Right ventricle myocardium superior (tissue), 1 donor: ENCODE measurements at regions not wholly inside any gene's neighbourhood (a gene's known extent, or its start where the extent isn't known, plus 50 kb on each side); places are given as distances from the start of the nearest gene placed in this dataset.
"Not testable (repeated sequence)": the region's sequence is repeated elsewhere in the genome, so short reads cannot be mapped to it uniquely, and the experiment has no call there.

Experiments
- ATAC-seq: fragments of 200-7000 bp; cut with Tn5 transposase; one replicate; pipeline ENCODE4 v1.9.1; 2020; ENCODE audit warnings: mild to moderate bottlenecking; ENCODE audit not compliant: poor library complexity
- DNase-seq: peaks from one replicate; pipeline ENCODE4 v3.0.0-alpha.2; 2020
- intact Hi-C: fragments of 100-400 bp; cut with DNase I; formaldehyde crosslinking; loops from one replicate; pipeline ENCODE4 v1.11.2; 2022
- donor health status: DM: no; HTN: yes; CAD: no; lungs with severe emphysema.

- intact Hi-C loops, result no loop called here
- no peak for DNase-seq
- no peak for ATAC-seq
Observed at GRCh38 chr9:129311643-129312042, 133.6 kb upstream of the IER5L start.

GRCh38 chr9:129310666-129311350 is 132.7 kb upstream of the IER5L start:
- intact Hi-C loops, result no loop called here
- ATAC-seq (no peak), DNase-seq (no peak)

- DNase-seq (no peak), ATAC-seq (no peak)
- intact Hi-C loops, result no loop called here
Observed at GRCh38 chr9:129309906-129310305, 131.8 kb upstream of the IER5L start.

- DNase-seq (no peak), ATAC-seq (no peak)
- intact Hi-C loops, result no loop called here
Observed at GRCh38 chr9:129309041-129309430, 131.0 kb upstream of the IER5L start.

GRCh38 chr9:129307227-129307970 is 129.3 kb upstream of the IER5L start:
- no peak for ATAC-seq
- no peak for DNase-seq
- intact Hi-C loops, result no loop called here

- ATAC-seq (no peak), DNase-seq (no peak)
- intact Hi-C loops, result no loop called here
Observed at GRCh38 chr9:129306318-129306973, 128.4 kb upstream of the IER5L start.

- intact Hi-C loops, result no loop called here
- DNase-seq (peak; percentile 8), ATAC-seq (no peak)
Observed at GRCh38 chr9:129305246-129305645, 127.2 kb upstream of the IER5L start.

- intact Hi-C loops, result no loop called here
- no peak for ATAC-seq
- no peak for DNase-seq
Observed at GRCh38 chr9:129301941-129302340, 123.9 kb upstream of the IER5L start.

GRCh38 chr9:129296195-129296594 is 118.1 kb upstream of the IER5L start:
- ATAC-seq, intact Hi-C loops, DNase-seq: not testable (repeated sequence)

GRCh38 chr9:129291041-129291501 is 113.0 kb upstream of the IER5L start:
- intact Hi-C loops, result no loop called here
- ATAC-seq (no peak), DNase-seq (no peak)

GRCh38 chr9:129290606-129291005 is 112.5 kb upstream of the IER5L start:
- peak; percentile 15 for ATAC-seq
- DNase-seq, result no peak
- intact Hi-C loops, result no loop called here

- intact Hi-C loops, result no loop called here
- ATAC-seq (no peak), DNase-seq (no peak)
Observed at GRCh38 chr9:129289883-129290282, 111.8 kb upstream of the IER5L start.

GRCh38 chr9:129289131-129289731 is 111.2 kb upstream of the IER5L start:
- ATAC-seq, result no peak
- no peak for DNase-seq
- intact Hi-C loops, result no loop called here

- intact Hi-C loops, result no loop called here
- ATAC-seq (no peak), DNase-seq (no peak)
Observed at GRCh38 chr9:129287619-129288305, 109.7 kb upstream of the IER5L start.

GRCh38 chr9:129285979-129286772 is 108.1 kb upstream of the IER5L start:
- DNase-seq, result no peak

GRCh38 chr9:129285382-129285781 is 107.3 kb upstream of the IER5L start:
- DNase-seq, result no peak
- intact Hi-C loops, result no loop called here
- ATAC-seq, result no peak

More at GRCh38 chr9:129285979-129286772, 108.1 kb upstream of the IER5L start:
- ATAC-seq, result no peak
- intact Hi-C loops, result no loop called here

GRCh38 chr9:129284607-129285291 is 106.7 kb upstream of the IER5L start:
- ATAC-seq (no peak), DNase-seq (no peak)
- intact Hi-C loops, result no loop called here
